ENCODE measurements at regions not wholly inside any gene's neighbourhood (a gene's known extent, or its start where the extent isn't known, plus 50 kb on each side); places are given as distances from the start of the nearest gene placed in this dataset.
"Not testable (repeated sequence)": the region's sequence is repeated elsewhere in the genome, so short reads cannot be mapped to it uniquely, and the experiment has no call there.

DNA sequence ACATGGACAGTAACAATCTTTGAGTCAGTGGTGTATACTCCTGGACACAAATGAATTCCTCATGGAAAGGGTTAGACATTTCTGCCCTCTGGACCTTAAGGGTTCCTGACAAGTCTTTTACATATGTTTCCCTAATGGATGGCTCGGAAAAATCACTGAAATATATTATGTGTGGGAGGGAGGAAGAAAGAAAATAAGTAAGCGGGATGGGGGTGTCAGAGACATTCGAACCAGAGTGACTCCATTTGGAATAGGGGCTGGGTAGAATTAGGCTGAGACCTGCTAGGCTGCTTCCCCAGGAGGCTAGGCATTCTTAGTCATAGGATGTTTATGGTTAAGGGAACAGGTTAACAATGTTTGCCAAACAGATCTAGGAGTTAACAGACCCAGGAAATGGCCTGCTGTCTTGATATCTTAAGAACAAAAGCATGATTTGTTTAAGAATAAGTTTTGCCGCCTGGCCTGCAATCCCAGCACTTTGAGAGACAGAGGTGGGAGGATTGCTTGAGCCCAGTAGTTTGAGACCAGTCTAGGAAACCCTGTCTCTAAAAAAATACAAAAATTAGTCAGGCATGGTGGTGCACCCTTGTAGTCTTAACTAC, 1241.7 kb downstream of the TYW1 start:
- Histone ChIP-seq H3K4me1 (ENCODE audit: control insufficient read depth, low read depth, low read length) (peaks cover 10% of the 10 kb centered on the region), H3K27ac (ENCODE audit: low read length) (no peak overlapping the region), H3K9me3 (ENCODE audit: control insufficient read depth, low read depth, low read length) (no peaks in the 10 kb centered on the region)

DNA sequence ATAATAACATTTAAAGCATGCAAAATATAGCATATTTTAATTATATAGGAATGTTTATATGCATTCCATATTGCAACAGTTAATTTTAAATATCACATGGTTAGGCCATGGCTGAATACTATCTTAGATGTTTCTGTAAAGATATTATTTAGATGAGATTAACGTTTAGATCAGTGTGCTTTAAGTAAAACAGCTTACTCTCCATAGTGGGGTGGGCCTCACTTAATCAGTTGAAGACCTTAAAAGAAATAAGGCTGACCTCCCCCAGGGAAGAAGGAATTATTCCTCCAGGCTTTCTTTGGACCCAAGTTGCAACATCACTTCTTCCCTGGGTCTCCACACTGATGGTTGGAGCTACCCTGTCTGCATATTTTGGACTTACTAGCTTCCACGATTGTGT, 1246.5 kb downstream of the TYW1 start:
- H3K4me1 ChIP-seq (ENCODE audit: control insufficient read depth, low read depth, low read length): peaks cover 31% of the 10 kb centered on the region
- H3K9me3 ChIP-seq (ENCODE audit: control insufficient read depth, low read depth, low read length): no peaks in the 10 kb centered on the region
- no peaks in the 10 kb centered on the region for H3K36me3 ChIP-seq (ENCODE audit: control insufficient read depth, low read depth, low read length)
- no peak overlapping the region for H3K27ac ChIP-seq (ENCODE audit: low read length)
- no peak overlapping the region for H3K4me3 ChIP-seq (ENCODE audit: low read length)
- H3K9ac ChIP-seq (ENCODE audit: low read length): no peak overlapping the region
- H3K27me3 ChIP-seq (ENCODE audit: control insufficient read depth, insufficient read depth, low read length): no peaks in the 10 kb centered on the region

More for the DNA sequence above, 1241.7 kb downstream of the TYW1 start:
- Histone ChIP-seq H3K9ac (ENCODE audit: low read length) (no peak overlapping the region), H3K4me3 (ENCODE audit: low read length) (no peak overlapping the region), H3K27me3 (ENCODE audit: control insufficient read depth, insufficient read depth, low read length) (no peaks in the 10 kb centered on the region), H3K36me3 (ENCODE audit: control insufficient read depth, low read depth, low read length) (no peaks in the 10 kb centered on the region)

GRCh38 chr7:68244389-68244788, 1247.8 kb downstream of the TYW1 start:
- H3K27ac ChIP-seq (ENCODE audit: low read length): no peak overlapping the region
- no peaks in the 10 kb centered on the region for H3K36me3 ChIP-seq (ENCODE audit: control insufficient read depth, low read depth, low read length)
- H3K4me1 ChIP-seq (ENCODE audit: control insufficient read depth, low read depth, low read length): peaks cover 25% of the 10 kb centered on the region
- no peaks in the 10 kb centered on the region for H3K27me3 ChIP-seq (ENCODE audit: control insufficient read depth, insufficient read depth, low read length)
- H3K4me3 ChIP-seq (ENCODE audit: low read length): no peak overlapping the region
- no peaks in the 10 kb centered on the region for H3K9me3 ChIP-seq (ENCODE audit: control insufficient read depth, low read depth, low read length)
- no peak overlapping the region for H3K9ac ChIP-seq (ENCODE audit: low read length)

DNA sequence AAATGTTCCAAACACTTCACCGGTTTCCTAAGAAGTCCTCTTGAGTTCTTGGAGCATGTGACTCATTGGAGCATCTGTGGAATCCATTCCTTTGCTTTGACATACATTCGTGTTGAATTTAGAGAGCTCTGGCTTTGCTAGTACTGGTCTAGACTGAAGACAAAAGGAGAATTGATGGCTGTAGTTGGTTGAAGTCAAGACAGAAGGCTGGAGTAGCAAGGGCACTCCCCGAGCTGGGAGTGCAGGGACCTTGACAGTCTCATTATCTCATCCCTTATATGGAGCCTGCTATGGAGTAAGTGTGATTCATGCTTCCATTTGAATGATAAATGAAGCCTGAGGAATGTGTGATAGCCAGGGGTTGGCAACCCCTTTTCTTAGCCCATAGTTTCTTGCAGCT, 1249.1 kb downstream of the TYW1 start:
- no peaks in the 10 kb centered on the region for H3K9me3 ChIP-seq (ENCODE audit: control insufficient read depth, low read depth, low read length)
- peaks cover 25% of the 10 kb centered on the region for H3K4me1 ChIP-seq (ENCODE audit: control insufficient read depth, low read depth, low read length)
- no peaks in the 10 kb centered on the region for H3K36me3 ChIP-seq (ENCODE audit: control insufficient read depth, low read depth, low read length)
- peak overlapping the region; percentile 79 for H3K27ac ChIP-seq (ENCODE audit: low read length)
- no peaks in the 10 kb centered on the region for H3K27me3 ChIP-seq (ENCODE audit: control insufficient read depth, insufficient read depth, low read length)
- H3K9ac ChIP-seq (ENCODE audit: low read length): peak overlapping the region; percentile 26
- no peak overlapping the region for H3K4me3 ChIP-seq (ENCODE audit: low read length)

GRCh38 chr7:68246189-68246633, 1249.6 kb downstream of the TYW1 start:
- no peaks in the 10 kb centered on the region for H3K27me3 ChIP-seq (ENCODE audit: control insufficient read depth, insufficient read depth, low read length)
- no peak overlapping the region for H3K4me3 ChIP-seq (ENCODE audit: low read length)
- H3K4me1 ChIP-seq (ENCODE audit: control insufficient read depth, low read depth, low read length): peaks cover 25% of the 10 kb centered on the region
- no peaks in the 10 kb centered on the region for H3K36me3 ChIP-seq (ENCODE audit: control insufficient read depth, low read depth, low read length)
- peak overlapping the region; percentile 79 for H3K27ac ChIP-seq (ENCODE audit: low read length)
- no peaks in the 10 kb centered on the region for H3K9me3 ChIP-seq (ENCODE audit: control insufficient read depth, low read depth, low read length)
- H3K9ac ChIP-seq (ENCODE audit: low read length): peak overlapping the region; percentile 26

GRCh38 chr7:68247126-68247525, 1250.5 kb downstream of the TYW1 start:
- Histone ChIP-seq H3K4me1 (ENCODE audit: control insufficient read depth, low read depth, low read length) (peaks cover 25% of the 10 kb centered on the region), H3K27me3 (ENCODE audit: control insufficient read depth, insufficient read depth, low read length) (no peaks in the 10 kb centered on the region), H3K27ac (ENCODE audit: low read length) (peak overlapping the region; percentile 16), H3K9me3 (ENCODE audit: control insufficient read depth, low read depth, low read length) (no peaks in the 10 kb centered on the region), H3K4me3 (ENCODE audit: low read length) (no peak overlapping the region), H3K36me3 (ENCODE audit: control insufficient read depth, low read depth, low read length) (no peaks in the 10 kb centered on the region), H3K9ac (ENCODE audit: low read length) (peak overlapping the region; percentile 26)

DNA sequence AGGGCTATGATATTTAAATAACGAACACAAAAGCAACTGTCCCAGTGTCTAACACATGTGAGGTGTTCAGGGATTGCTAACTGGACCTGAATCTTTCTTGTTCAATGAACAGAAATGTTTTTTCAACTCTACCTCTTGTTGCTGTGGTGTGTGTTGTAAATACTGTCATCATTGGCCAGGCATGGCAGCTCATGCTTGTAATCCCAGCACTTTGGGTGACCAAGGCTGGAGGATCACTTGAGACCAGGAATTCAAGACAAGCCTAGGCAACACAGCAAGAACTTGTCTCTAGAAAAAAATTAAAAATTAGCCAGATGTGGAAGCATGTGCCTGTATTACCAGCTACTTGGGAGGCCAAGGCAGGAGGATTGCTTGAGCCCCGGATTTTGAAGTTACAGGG, 1250.9 kb downstream of the TYW1 start:
- no peaks in the 10 kb centered on the region for H3K9me3 ChIP-seq (ENCODE audit: control insufficient read depth, low read depth, low read length)
- no peak overlapping the region for H3K4me3 ChIP-seq (ENCODE audit: low read length)
- no peaks in the 10 kb centered on the region for H3K36me3 ChIP-seq (ENCODE audit: control insufficient read depth, low read depth, low read length)
- no peaks in the 10 kb centered on the region for H3K27me3 ChIP-seq (ENCODE audit: control insufficient read depth, insufficient read depth, low read length)
- H3K27ac ChIP-seq (ENCODE audit: low read length): no peak overlapping the region
- H3K4me1 ChIP-seq (ENCODE audit: control insufficient read depth, low read depth, low read length): peaks cover 25% of the 10 kb centered on the region
- H3K9ac ChIP-seq (ENCODE audit: low read length): no peak overlapping the region

DNA sequence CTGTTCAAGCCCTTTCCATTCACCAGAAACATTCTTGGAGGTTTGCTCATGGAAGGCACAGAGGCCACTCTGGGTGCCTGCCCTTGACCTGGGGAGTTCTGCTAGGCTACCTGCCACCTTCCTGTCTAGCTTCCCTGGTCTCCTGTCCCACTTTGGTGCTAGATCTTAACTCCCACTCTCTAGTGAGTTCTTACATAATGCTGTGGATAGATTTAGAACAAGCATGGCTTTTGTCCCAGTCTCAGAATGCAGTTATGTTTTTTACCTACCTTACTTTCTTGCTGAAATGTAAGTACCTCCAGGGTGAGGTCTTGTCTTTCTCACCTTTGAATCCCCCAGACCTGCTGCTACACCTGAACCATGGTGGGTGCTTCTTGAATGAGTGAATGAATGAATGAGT, 1252.3 kb downstream of the TYW1 start:
- no peak overlapping the region for H3K27ac ChIP-seq (ENCODE audit: low read length)
- no peaks in the 10 kb centered on the region for H3K27me3 ChIP-seq (ENCODE audit: control insufficient read depth, insufficient read depth, low read length)

GRCh38 chr7:68249611-68250010, 1253.0 kb downstream of the TYW1 start:
- H3K27ac ChIP-seq (ENCODE audit: low read length): no peak overlapping the region
- no peak overlapping the region for H3K9ac ChIP-seq (ENCODE audit: low read length)
- no peaks in the 10 kb centered on the region for H3K36me3 ChIP-seq (ENCODE audit: control insufficient read depth, low read depth, low read length)
- H3K4me3 ChIP-seq (ENCODE audit: low read length): no peak overlapping the region
- no peaks in the 10 kb centered on the region for H3K27me3 ChIP-seq (ENCODE audit: control insufficient read depth, insufficient read depth, low read length)
- H3K9me3 ChIP-seq (ENCODE audit: control insufficient read depth, low read depth, low read length): no peaks in the 10 kb centered on the region
- peaks cover 25% of the 10 kb centered on the region for H3K4me1 ChIP-seq (ENCODE audit: control insufficient read depth, low read depth, low read length)

More for the DNA sequence above, 1252.3 kb downstream of the TYW1 start:
- H3K4me1 ChIP-seq (ENCODE audit: control insufficient read depth, low read depth, low read length): peaks cover 25% of the 10 kb centered on the region
- H3K4me3 ChIP-seq (ENCODE audit: low read length): no peak overlapping the region
- no peaks in the 10 kb centered on the region for H3K36me3 ChIP-seq (ENCODE audit: control insufficient read depth, low read depth, low read length)
- H3K9ac ChIP-seq (ENCODE audit: low read length): no peak overlapping the region
- H3K9me3 ChIP-seq (ENCODE audit: control insufficient read depth, low read depth, low read length): no peaks in the 10 kb centered on the region

GRCh38 chr7:68250143-68250542, 1253.5 kb downstream of the TYW1 start:
- H3K4me3 ChIP-seq (ENCODE audit: low read length): no peak overlapping the region
- no peaks in the 10 kb centered on the region for H3K9me3 ChIP-seq (ENCODE audit: control insufficient read depth, low read depth, low read length)
- H3K36me3 ChIP-seq (ENCODE audit: control insufficient read depth, low read depth, low read length): no peaks in the 10 kb centered on the region
- H3K27ac ChIP-seq (ENCODE audit: low read length): no peak overlapping the region
- H3K4me1 ChIP-seq (ENCODE audit: control insufficient read depth, low read depth, low read length): peaks cover 22% of the 10 kb centered on the region
- no peaks in the 10 kb centered on the region for H3K27me3 ChIP-seq (ENCODE audit: control insufficient read depth, insufficient read depth, low read length)
- H3K9ac ChIP-seq (ENCODE audit: low read length): no peak overlapping the region

DNA sequence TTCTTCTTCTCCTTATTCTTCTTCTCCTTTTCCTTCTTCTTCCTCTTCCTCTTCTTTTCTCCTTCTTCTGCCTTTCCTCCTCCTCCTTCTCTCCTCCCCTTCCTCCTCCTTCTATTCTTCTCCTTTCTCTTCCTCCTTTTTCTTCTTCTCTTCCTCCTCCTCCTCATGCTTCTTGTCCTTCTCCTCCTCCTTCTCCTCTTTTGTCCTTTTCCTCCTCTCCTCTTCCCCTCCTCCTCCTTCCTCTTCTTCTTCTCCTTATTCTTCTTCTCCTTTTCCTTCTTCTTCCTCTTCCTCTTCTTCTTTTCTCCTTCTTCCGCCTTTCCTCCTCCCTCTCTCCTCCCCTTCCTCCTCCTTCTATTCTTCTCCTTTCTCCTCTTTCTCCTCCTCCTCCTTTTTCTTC, 1258.2 kb downstream of the TYW1 start:
- not testable (repeated sequence) for H3K27me3 ChIP-seq (ENCODE audit: control insufficient read depth, insufficient read depth, low read length); H3K27ac ChIP-seq (ENCODE audit: low read length); H3K9ac ChIP-seq (ENCODE audit: low read length); H3K9me3 ChIP-seq (ENCODE audit: control insufficient read depth, low read depth, low read length); H3K4me1 ChIP-seq (ENCODE audit: control insufficient read depth, low read depth, low read length); H3K36me3 ChIP-seq (ENCODE audit: control insufficient read depth, low read depth, low read length); H3K4me3 ChIP-seq (ENCODE audit: low read length)

DNA sequence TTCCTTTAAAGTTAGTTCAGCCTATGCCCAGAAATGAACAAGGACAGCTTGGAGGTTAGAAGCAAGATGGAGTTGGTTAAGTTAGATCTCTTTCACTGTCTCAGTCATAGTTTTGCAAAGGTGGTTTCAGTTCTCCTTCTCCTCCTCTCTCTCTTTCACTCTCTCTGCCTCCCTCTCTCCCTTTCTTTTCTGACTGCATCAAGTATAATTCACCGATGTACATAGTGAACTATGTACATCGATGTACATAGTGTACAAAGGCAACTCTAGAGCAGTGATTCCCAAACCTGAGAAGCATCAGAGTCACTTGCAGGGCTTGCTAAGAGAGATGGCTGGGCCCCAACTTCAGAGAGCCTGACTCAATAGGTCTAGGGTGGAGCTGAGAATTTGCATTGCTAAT, 1259.7 kb downstream of the TYW1 start:
- Histone ChIP-seq H3K27ac (ENCODE audit: low read length) (no peak overlapping the region), H3K36me3 (ENCODE audit: control insufficient read depth, low read depth, low read length) (no peaks in the 10 kb centered on the region), H3K9me3 (ENCODE audit: control insufficient read depth, low read depth, low read length) (no peaks in the 10 kb centered on the region), H3K27me3 (ENCODE audit: control insufficient read depth, insufficient read depth, low read length) (no peaks in the 10 kb centered on the region), H3K4me3 (ENCODE audit: low read length) (no peak overlapping the region), H3K4me1 (ENCODE audit: control insufficient read depth, low read depth, low read length) (no peaks in the 10 kb centered on the region), H3K9ac (ENCODE audit: low read length) (no peak overlapping the region)
